HL-60 (cell line): ENCODE measurements at regions not wholly inside any gene's neighbourhood (a gene's known extent, or its start where the extent isn't known, plus 50 kb on each side); places are given as distances from the start of the nearest gene placed in this dataset.

Source experiments
- DNase-seq, 2 experiments: peaks; one replicate each; pipeline ENCODE4 v3.0.0-alpha.2; 2010 to 2020; ENCODE audit warnings: low read depth in 1 of 2, low spot score in 1 of 2
- H3K27ac ChIP-seq: fragments of 250-450 bp; sonication (Bioruptor Pico); replicated peaks from 2 replicates; pipeline ENCODE4 v1.5.1; 2020; ENCODE audit warnings: mild to moderate bottlenecking, moderate library complexity
- H3K27me3 ChIP-seq: fragments of 250-450 bp; sonication (Bioruptor Pico); 2 replicates; pipeline ENCODE4 v1.5.1; 2021; ENCODE audit warnings: mild to moderate bottlenecking, moderate library complexity; ENCODE audit not compliant: insufficient read depth, poor library complexity, severe bottlenecking
- H3K4me3 ChIP-seq: replicated peaks from 2 replicates; pipeline ENCODE4 v1.5.1; 2011; ENCODE audit warnings: mild to moderate bottlenecking, control low read depth, low read length; ENCODE audit not compliant: insufficient read depth
- GABPA ChIP-seq: IDR thresholded peaks from 2 replicates; pipeline ENCODE4 v1.6.1; 2012; ENCODE audit warnings: low read depth
- POLR2AphosphoS5 ChIP-seq: IDR thresholded peaks from 2 replicates; pipeline ENCODE4 v1.6.1; 2012; ENCODE audit warnings: low read depth
- SPI1 ChIP-seq: IDR thresholded peaks from 2 replicates; pipeline ENCODE4 v1.6.1; 2012; ENCODE audit warnings: low read depth, mild to moderate bottlenecking, borderline replicate concordance
- TF ChIP-seq, protein P1 (sequence below): IDR thresholded peaks from one replicate; pipeline ENCODE4 v1.5.1; 2011; ENCODE audit warnings: low read length, control low read depth, inconsistent platforms; ENCODE audit not compliant: insufficient read depth
- TF ChIP-seq, protein P2 (sequence below): IDR thresholded peaks from 2 replicates; pipeline ENCODE4 v1.6.1; 2012; ENCODE audit warnings: low read depth; ENCODE audit not compliant: insufficient replicate concordance

- H3K4me3 ChIP-seq = no peak overlapping the region
- H3K27me3 ChIP-seq = no peaks in the 10 kb centered on the region
- no peak overlapping the region for H3K27ac ChIP-seq
- DNase-seq = no peak
- TF ChIP-seq, protein P1, sequence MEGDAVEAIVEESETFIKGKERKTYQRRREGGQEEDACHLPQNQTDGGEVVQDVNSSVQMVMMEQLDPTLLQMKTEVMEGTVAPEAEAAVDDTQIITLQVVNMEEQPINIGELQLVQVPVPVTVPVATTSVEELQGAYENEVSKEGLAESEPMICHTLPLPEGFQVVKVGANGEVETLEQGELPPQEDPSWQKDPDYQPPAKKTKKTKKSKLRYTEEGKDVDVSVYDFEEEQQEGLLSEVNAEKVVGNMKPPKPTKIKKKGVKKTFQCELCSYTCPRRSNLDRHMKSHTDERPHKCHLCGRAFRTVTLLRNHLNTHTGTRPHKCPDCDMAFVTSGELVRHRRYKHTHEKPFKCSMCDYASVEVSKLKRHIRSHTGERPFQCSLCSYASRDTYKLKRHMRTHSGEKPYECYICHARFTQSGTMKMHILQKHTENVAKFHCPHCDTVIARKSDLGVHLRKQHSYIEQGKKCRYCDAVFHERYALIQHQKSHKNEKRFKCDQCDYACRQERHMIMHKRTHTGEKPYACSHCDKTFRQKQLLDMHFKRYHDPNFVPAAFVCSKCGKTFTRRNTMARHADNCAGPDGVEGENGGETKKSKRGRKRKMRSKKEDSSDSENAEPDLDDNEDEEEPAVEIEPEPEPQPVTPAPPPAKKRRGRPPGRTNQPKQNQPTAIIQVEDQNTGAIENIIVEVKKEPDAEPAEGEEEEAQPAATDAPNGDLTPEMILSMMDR = no peak
- TF ChIP-seq GABPA (no peak), POLR2AphosphoS5 (no peak), SPI1 (no peak)
- TF ChIP-seq, protein P2, sequence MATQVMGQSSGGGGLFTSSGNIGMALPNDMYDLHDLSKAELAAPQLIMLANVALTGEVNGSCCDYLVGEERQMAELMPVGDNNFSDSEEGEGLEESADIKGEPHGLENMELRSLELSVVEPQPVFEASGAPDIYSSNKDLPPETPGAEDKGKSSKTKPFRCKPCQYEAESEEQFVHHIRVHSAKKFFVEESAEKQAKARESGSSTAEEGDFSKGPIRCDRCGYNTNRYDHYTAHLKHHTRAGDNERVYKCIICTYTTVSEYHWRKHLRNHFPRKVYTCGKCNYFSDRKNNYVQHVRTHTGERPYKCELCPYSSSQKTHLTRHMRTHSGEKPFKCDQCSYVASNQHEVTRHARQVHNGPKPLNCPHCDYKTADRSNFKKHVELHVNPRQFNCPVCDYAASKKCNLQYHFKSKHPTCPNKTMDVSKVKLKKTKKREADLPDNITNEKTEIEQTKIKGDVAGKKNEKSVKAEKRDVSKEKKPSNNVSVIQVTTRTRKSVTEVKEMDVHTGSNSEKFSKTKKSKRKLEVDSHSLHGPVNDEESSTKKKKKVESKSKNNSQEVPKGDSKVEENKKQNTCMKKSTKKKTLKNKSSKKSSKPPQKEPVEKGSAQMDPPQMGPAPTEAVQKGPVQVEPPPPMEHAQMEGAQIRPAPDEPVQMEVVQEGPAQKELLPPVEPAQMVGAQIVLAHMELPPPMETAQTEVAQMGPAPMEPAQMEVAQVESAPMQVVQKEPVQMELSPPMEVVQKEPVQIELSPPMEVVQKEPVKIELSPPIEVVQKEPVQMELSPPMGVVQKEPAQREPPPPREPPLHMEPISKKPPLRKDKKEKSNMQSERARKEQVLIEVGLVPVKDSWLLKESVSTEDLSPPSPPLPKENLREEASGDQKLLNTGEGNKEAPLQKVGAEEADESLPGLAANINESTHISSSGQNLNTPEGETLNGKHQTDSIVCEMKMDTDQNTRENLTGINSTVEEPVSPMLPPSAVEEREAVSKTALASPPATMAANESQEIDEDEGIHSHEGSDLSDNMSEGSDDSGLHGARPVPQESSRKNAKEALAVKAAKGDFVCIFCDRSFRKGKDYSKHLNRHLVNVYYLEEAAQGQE = no peak
Observed at GRCh38 chr14:39847194-39847593, 415.0 kb upstream of the FBXO33 start.

DNA sequence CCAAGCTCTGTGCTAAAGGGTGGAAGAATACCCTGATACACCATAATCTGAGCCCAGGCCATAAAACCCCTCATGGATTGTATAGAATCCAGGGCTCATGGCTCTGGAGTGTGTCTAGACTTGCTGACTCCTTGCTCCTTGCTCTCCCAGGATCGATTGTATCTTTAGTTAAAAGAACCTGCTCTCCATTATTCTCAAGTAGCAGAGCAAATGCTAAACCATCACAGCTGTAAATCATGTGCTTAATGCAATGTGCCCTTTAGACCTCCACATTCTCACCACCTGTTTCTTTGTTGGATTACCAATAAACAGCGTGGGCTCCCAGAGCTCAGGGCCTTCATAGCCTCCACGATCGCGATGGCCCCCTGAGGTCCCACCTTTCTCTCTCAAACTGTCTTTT lies 411.6 kb upstream of the FBXO33 start:
- Histone ChIP-seq H3K27me3 (no peaks in the 10 kb centered on the region), H3K27ac (no peak overlapping the region), H3K4me3 (no peak overlapping the region)
- TF ChIP-seq, protein P1 = no peak
- TF ChIP-seq POLR2AphosphoS5 (no peak), SPI1 (no peak), GABPA (no peak)
- TF ChIP-seq, protein P2 = no peak
- DNase-seq = no peak

- Histone ChIP-seq H3K27me3 (no peaks in the 10 kb centered on the region), H3K27ac (no peak overlapping the region), H3K4me3 (no peak overlapping the region)
- no peak for TF ChIP-seq POLR2AphosphoS5
- TF ChIP-seq SPI1 = no peak
- no peak for DNase-seq
Observed at GRCh38 chr14:39841088-39841487, 408.9 kb upstream of the FBXO33 start.

DNA sequence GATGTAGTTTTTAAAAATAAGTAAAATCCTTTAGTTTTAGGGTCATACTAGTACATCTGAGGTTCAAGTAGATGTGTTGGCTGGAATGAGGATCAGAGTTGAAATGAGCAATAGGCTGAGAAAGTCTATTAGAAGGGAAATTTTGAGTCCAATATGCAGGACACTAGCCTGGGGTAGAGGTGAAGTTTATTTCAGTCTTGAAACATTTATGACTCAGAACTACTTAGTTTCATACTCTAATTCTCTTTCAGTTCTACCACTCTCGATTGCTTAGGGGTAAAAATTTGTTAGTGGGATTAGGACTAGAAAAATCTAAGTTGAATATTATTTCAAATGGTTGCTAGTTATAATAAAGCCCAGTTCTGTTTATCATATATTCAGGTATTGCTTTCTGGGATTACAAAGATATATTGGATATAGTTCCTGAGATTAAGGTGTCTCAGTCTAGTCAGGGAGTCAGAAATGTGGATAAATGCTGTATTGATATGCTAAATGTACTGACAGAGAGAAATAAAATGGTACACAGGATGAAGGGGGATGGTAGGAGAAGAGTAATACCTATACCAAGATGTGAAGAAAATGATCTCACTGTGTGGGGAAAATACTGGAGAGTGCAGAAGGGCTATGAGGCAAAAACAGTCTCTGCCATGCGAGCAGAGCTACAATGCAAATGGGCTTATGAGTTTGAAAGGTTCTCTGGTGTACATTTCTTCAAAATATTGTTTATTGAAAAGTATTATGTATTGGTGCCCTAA lies 395.8 kb upstream of the FBXO33 start:
- no peak for DNase-seq
- no peak for TF ChIP-seq SPI1
- TF ChIP-seq, protein P1 = no peak
- no peak for TF ChIP-seq POLR2AphosphoS5
- no peak for TF ChIP-seq GABPA
- TF ChIP-seq, protein P2 = no peak
- Histone ChIP-seq H3K27me3 (no peaks in the 10 kb centered on the region), H3K27ac (no peak overlapping the region), H3K4me3 (no peak overlapping the region)
